ENCODE measurements at regions not wholly inside any gene's neighbourhood (a gene's known extent, or its start where the extent isn't known, plus 50 kb on each side); places are given as distances from the start of the nearest gene placed in this dataset.

DNA sequence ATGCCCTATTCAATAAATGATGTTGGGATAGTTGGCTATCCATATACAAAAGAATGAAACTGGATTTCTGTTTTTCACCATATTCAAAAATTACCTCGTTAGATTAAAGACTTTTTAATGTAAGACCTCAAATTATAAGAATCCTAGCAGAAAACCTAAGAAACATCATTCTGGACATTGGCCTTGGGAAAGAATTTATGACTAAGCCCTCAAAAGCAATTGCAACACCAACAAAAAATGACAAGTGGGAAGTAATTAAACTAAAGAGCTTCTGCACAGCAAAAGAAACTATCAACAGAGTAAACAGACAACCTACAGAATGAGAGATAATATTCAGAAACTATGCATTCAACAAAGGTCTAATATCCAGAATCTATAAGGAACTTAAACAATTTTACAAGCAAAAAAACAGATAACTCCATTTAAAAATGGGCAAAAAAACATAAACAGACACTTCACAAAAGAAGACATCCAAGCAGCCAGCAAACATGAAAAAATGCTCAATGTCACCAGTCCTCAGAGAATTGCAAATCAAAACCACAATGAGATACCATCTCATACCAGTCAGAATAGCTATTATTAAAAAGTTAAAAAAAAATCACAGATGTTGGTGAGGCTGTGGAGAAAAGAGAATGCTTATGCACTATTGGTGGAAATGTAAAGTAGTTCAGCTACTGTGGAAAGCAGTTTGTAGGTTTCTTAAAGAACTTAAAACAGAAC lies 309.8 kb downstream of the AHR start (continued):
- TF ChIP-seq, protein P1, sequence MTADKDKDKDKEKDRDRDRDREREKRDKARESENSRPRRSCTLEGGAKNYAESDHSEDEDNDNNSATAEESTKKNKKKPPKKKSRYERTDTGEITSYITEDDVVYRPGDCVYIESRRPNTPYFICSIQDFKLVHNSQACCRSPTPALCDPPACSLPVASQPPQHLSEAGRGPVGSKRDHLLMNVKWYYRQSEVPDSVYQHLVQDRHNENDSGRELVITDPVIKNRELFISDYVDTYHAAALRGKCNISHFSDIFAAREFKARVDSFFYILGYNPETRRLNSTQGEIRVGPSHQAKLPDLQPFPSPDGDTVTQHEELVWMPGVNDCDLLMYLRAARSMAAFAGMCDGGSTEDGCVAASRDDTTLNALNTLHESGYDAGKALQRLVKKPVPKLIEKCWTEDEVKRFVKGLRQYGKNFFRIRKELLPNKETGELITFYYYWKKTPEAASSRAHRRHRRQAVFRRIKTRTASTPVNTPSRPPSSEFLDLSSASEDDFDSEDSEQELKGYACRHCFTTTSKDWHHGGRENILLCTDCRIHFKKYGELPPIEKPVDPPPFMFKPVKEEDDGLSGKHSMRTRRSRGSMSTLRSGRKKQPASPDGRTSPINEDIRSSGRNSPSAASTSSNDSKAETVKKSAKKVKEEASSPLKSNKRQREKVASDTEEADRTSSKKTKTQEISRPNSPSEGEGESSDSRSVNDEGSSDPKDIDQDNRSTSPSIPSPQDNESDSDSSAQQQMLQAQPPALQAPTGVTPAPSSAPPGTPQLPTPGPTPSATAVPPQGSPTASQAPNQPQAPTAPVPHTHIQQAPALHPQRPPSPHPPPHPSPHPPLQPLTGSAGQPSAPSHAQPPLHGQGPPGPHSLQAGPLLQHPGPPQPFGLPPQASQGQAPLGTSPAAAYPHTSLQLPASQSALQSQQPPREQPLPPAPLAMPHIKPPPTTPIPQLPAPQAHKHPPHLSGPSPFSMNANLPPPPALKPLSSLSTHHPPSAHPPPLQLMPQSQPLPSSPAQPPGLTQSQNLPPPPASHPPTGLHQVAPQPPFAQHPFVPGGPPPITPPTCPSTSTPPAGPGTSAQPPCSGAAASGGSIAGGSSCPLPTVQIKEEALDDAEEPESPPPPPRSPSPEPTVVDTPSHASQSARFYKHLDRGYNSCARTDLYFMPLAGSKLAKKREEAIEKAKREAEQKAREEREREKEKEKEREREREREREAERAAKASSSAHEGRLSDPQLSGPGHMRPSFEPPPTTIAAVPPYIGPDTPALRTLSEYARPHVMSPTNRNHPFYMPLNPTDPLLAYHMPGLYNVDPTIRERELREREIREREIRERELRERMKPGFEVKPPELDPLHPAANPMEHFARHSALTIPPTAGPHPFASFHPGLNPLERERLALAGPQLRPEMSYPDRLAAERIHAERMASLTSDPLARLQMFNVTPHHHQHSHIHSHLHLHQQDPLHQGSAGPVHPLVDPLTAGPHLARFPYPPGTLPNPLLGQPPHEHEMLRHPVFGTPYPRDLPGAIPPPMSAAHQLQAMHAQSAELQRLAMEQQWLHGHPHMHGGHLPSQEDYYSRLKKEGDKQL (CRISPR knock-in tag; IDR thresholded peaks at IDR 0.05; ENCODE audit: low read depth) = no peak
- TF ChIP-seq, protein P2, sequence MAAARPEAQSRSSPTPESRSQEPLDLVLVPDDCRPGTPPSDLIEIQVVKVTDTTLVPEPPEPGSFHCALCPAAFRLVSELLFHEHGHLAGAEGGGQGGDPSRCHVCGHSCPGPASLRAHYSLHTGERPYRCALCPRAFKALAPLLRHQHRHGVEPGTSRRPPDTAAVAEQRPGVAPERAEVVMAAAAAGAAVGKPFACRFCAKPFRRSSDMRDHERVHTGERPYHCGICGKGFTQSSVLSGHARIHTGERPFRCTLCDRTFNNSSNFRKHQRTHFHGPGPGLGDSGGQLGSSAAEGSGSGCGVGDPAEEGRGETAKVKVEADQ (CRISPR knock-in tag; IDR thresholded peaks at IDR 0.05; ENCODE audit: borderline replicate concordance) = no peak
- no peak for TF ChIP-seq FOXJ3 (CRISPR knock-in tag; IDR thresholded peaks at IDR 0.05; ENCODE audit: borderline replicate concordance)

DNA sequence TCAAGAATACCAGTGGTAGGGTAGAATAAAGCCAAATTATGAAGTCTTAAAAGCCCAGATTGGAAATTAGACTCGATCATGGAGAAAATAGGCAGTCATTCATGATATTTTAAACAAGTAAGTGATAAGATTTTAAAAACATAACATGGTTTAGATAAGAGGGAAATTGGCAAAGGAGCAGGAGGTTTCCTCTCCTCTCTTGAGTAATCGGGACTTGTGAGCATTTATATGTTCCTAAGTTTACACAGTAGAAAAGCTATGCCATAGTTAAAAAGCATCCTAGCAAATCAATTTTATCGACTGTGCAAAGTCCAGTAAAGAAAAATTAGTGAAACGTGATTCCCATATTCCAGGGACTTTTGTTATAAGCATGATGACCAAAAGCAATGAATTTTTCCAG lies 313.2 kb downstream of the AHR start:
- Histone ChIP-seq H3K27ac (ENCODE audit: extremely low read length, insufficient read depth, low read length) (no peak overlapping the region), H3K4me2 (ENCODE audit: low read depth, low read length) (no peak overlapping the region), H3K4me3 (replicated peaks in 1 of 3; ENCODE audit: insufficient read depth in 1 of 3, low read depth in 2 of 3, low read length in 3 of 3) (no peak overlapping the region), H3K9ac (ENCODE audit: insufficient read depth, low read depth, low read length) (no peak overlapping the region), H3K79me2 (ENCODE audit: insufficient read depth, low read length) (no peaks in the 10 kb centered on the region), H3K36me3 (replicated peaks in 1 of 2; ENCODE audit: control insufficient read depth in 1 of 2, insufficient read depth in 2 of 2, low read length in 2 of 2) (no peaks in the 10 kb centered on the region), H2AFZ (ENCODE audit: low read length) (no peak overlapping the region), H3K27me3 (ENCODE audit: control insufficient read depth in 1 of 2, insufficient read depth in 2 of 2, low read length in 2 of 2) (no peaks in the 10 kb centered on the region), H3K4me1 (ENCODE audit: insufficient read depth, low read length) (peaks cover 11% of the 10 kb centered on the region), H3K9me3 (ENCODE audit: low read length) (no peaks in the 10 kb centered on the region), H4K20me1 (ENCODE audit: insufficient read depth, low read length) (no peaks in the 10 kb centered on the region)
- WGBS (ENCODE audit: low lambda C conversion rate) = 0% methylated on average over 4 of the region's 4 CpGs
- no TSS peak for BruUV-seq (replicated peaks)
- ChIA-PET CTCF (ENCODE audit: low intra/inter-chr PET ratio, low total read pairs) (no interaction called here), POLR2A (no interaction called here)
- in situ Hi-C loops (cut with HindIII; ENCODE audit: extremely low pct_ligation_motif_present, low pct_unique_long_range_greater_than_20kb) (no loop called here), intact Hi-C loops (cut with micrococcal nuclease; ENCODE audit: unreplicated experiment) (no loop called here)
- peak; percentile 43; the same call in 1 of the 3 replicates for ATAC-seq
- FAIRE-seq = no peak
- no peak for DNase-seq (ENCODE audit: low spot score)
- TF ChIP-seq NCOA5 (CRISPR knock-in tag; IDR thresholded peaks at IDR 0.05) (no peak), GTF3A (CRISPR knock-in tag; conservative IDR thresholded peaks at IDR 0.05) (no peak), GABPB1 (CRISPR knock-in tag; IDR thresholded peaks at IDR 0.05) (no peak), MAF1 (CRISPR knock-in tag; IDR thresholded peaks at IDR 0.05; ENCODE audit: borderline replicate concordance) (no peak), FOXO1 (CRISPR knock-in tag; IDR thresholded peaks at IDR 0.05) (no peak), ZNF230 (CRISPR knock-in tag; IDR thresholded peaks at IDR 0.05) (no peak), RNF2 (conservative IDR thresholded peaks at IDR 0.05; ENCODE audit: low read depth) (no peak)
- TF ChIP-seq, protein P3, sequence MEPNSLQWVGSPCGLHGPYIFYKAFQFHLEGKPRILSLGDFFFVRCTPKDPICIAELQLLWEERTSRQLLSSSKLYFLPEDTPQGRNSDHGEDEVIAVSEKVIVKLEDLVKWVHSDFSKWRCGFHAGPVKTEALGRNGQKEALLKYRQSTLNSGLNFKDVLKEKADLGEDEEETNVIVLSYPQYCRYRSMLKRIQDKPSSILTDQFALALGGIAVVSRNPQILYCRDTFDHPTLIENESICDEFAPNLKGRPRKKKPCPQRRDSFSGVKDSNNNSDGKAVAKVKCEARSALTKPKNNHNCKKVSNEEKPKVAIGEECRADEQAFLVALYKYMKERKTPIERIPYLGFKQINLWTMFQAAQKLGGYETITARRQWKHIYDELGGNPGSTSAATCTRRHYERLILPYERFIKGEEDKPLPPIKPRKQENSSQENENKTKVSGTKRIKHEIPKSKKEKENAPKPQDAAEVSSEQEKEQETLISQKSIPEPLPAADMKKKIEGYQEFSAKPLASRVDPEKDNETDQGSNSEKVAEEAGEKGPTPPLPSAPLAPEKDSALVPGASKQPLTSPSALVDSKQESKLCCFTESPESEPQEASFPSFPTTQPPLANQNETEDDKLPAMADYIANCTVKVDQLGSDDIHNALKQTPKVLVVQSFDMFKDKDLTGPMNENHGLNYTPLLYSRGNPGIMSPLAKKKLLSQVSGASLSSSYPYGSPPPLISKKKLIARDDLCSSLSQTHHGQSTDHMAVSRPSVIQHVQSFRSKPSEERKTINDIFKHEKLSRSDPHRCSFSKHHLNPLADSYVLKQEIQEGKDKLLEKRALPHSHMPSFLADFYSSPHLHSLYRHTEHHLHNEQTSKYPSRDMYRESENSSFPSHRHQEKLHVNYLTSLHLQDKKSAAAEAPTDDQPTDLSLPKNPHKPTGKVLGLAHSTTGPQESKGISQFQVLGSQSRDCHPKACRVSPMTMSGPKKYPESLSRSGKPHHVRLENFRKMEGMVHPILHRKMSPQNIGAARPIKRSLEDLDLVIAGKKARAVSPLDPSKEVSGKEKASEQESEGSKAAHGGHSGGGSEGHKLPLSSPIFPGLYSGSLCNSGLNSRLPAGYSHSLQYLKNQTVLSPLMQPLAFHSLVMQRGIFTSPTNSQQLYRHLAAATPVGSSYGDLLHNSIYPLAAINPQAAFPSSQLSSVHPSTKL (CRISPR knock-in tag; IDR thresholded peaks at IDR 0.05) = no peak
- TF ChIP-seq, protein P4, sequence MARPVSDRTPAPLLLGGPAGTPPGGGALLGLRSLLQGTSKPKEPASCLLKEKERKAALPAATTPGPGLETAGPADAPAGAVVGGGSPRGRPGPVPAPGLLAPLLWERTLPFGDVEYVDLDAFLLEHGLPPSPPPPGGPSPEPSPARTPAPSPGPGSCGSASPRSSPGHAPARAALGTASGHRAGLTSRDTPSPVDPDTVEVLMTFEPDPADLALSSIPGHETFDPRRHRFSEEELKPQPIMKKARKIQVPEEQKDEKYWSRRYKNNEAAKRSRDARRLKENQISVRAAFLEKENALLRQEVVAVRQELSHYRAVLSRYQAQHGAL (CRISPR knock-in tag; IDR thresholded peaks at IDR 0.05; ENCODE audit: not compliant biosample characterization) = no peak

Data from HepG2 (cell line).